HAP-1 (cell line): ENCODE measurements at regions not wholly inside any gene's neighbourhood (a gene's known extent, or its start where the extent isn't known, plus 50 kb on each side); places are given as distances from the start of the nearest gene placed in this dataset.
"Not testable (repeated sequence)": the region's sequence is repeated elsewhere in the genome, so short reads cannot be mapped to it uniquely, and the experiment has no call there.

Source experiments
- DNase-seq, 2 experiments: peaks; one replicate each; pipeline ENCODE4 v3.0.0-alpha.2; 2016 to 2020; ENCODE audit warnings: low spot score in 2 of 2
- H3K27me3 ChIP-seq: fragments of 250-450 bp; sonication (Bioruptor Pico); 2 replicates; pipeline ENCODE4 v1.5.1; 2020; ENCODE audit warnings: low read depth, mild to moderate bottlenecking, moderate library complexity
- H3K36me3 ChIP-seq: fragments of 250-450 bp; sonication (Bioruptor Pico); replicated peaks from 2 replicates; pipeline ENCODE4 v1.5.1; 2020; ENCODE audit warnings: mild to moderate bottlenecking
- H3K4me1 ChIP-seq: fragments of 250-450 bp; sonication (Bioruptor Pico); 2 replicates; pipeline ENCODE4 v1.5.1; 2020; ENCODE audit warnings: mild to moderate bottlenecking
- H3K4me3 ChIP-seq: fragments of 250-450 bp; sonication (Bioruptor Pico); 2 replicates; pipeline ENCODE4 v1.5.1; 2020; ENCODE audit warnings: mild to moderate bottlenecking, moderate library complexity
- H3K9me3 ChIP-seq: fragments of 250-450 bp; sonication (Bioruptor Pico); 2 replicates; pipeline ENCODE4 v1.5.1; 2020; ENCODE audit warnings: mild to moderate bottlenecking, moderate library complexity
- in situ Hi-C: fragments of 300-500 bp; cut with MboI; formaldehyde crosslinking; loops from 3 replicates; pipeline ENCODE4 v1.14.3; 2020; ENCODE audit warnings: low sequenced_read_pairs, inconsistent platforms, mixed read lengths

DNA sequence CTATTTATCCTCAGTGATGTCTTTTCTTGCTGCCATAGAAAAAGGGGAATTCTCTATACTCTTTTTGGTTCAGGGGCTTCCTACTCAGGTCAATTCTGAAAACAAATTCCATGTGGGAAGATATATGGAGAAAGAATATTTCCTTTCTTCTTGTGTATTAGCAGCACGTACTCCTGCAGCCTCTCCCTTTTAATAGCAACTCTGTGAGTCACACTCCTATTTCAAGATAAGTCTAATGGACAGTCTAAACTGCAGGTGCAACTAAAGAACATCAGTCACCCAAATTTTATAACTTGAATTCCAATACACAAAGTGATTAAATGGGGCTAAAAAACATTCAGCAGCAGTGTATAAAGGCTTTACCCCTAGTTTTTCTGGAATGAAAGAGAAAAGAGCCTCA, 942.2 kb downstream of the CNTNAP5 start:
- H3K4me3 ChIP-seq = no peak overlapping the region
- H3K9me3 ChIP-seq = no peaks in the 10 kb centered on the region; the same call in 1 of the 2 replicates
- H3K27me3 ChIP-seq = no peaks in the 10 kb centered on the region
- no peaks in the 10 kb centered on the region for H3K36me3 ChIP-seq
- DNase-seq = no peak
- no peaks in the 10 kb centered on the region for H3K4me1 ChIP-seq
- in situ Hi-C loops = no loop called here

DNA sequence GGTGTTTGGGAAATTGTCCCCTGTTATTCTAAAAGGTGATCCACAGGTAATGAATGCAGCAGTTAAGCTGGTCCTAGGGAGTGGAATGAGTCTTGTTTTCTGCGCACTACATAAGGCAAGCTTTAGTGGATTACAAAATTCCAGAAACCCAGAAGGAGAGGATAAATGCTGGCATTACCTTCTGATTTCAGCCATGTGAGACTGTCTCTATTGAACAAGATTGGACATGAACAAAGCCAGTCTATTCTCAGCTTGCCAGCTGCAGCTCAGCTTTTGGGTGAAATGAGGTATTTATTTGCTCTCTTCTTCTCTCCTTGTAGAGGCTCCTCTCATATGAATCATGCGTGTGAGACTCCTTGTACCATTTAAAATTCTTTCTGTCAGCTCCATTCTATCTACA, 944.9 kb downstream of the CNTNAP5 start:
- Histone ChIP-seq H3K4me1 (no peaks in the 10 kb centered on the region), H3K4me3 (no peak overlapping the region), H3K27me3 (no peaks in the 10 kb centered on the region), H3K9me3 (no peaks in the 10 kb centered on the region; the same call in 1 of the 2 replicates), H3K36me3 (no peaks in the 10 kb centered on the region)
- in situ Hi-C loops = no loop called here
- DNase-seq = no peak

DNA sequence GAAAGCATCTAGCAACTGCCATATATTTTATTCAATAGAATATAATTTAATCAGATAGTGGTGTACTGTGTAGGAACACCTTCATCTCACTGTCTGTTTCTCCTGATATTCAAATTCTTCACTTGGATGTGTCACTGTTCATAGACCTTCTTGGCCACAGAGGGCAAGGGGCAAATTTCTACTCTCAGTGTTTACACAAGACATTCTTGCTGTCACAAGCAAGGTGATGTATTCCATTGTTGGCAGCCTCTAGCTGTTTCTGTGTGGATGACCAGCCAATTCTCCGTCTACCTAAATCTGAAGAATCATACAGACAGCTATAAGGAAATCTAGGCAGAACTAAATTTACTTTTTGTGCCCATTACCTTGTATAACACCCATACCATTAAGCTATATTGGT, 948.3 kb downstream of the CNTNAP5 start:
- no peaks in the 10 kb centered on the region for H3K4me1 ChIP-seq
- in situ Hi-C loops = no loop called here
- H3K4me3 ChIP-seq = no peak overlapping the region
- H3K27me3 ChIP-seq = no peaks in the 10 kb centered on the region
- no peaks in the 10 kb centered on the region for H3K36me3 ChIP-seq
- no peaks in the 10 kb centered on the region; the same call in 1 of the 2 replicates for H3K9me3 ChIP-seq
- DNase-seq = no peak

DNA sequence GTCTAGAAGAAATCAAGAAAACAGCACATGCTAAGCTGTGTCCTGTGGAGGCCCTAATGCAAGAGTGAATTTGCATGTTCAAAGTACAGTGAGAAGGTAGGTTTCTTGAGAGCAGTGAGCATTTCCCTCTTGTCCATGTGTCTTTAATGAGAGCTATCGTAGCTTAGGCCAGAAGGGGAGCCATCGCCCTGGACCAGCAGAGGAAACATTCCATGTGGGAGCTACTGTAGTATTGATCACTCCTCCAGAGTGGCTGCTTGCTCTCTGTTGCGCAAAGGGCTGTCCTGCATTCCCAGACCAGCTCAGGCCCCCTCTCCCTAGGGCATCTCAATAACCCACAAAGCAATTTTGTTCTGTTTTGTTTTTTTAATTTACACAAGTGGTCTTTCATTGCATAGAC, 950.1 kb downstream of the CNTNAP5 start:
- H3K9me3 ChIP-seq = no peaks in the 10 kb centered on the region
- H3K27me3 ChIP-seq = no peaks in the 10 kb centered on the region
- no peak overlapping the region for H3K4me3 ChIP-seq
- H3K4me1 ChIP-seq = no peaks in the 10 kb centered on the region
- no peak for DNase-seq
- in situ Hi-C loops = no loop called here
- no peaks in the 10 kb centered on the region for H3K36me3 ChIP-seq

DNA sequence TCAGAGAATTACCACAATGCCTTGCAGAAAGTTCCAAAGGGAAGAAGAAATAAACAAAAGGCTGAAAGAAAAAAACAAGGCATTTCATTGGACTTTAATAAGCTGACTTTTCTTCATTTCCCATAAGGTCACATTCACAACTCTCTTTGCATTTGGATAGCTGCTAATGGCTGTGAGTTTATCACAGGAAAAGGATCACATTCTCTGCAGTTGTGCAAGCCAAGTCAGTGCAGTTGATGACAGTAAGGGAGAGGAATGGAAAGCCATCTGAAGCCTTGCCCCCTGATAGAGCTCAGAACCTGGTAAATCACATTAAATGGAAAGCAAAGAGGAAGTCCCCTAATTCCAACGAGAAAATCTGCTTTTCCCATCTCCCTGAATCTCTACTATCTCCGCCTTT, 950.6 kb downstream of the CNTNAP5 start:
- no peak for DNase-seq
- no peaks in the 10 kb centered on the region for H3K27me3 ChIP-seq
- no peaks in the 10 kb centered on the region for H3K9me3 ChIP-seq
- H3K4me3 ChIP-seq = no peak overlapping the region
- H3K4me1 ChIP-seq = no peaks in the 10 kb centered on the region
- H3K36me3 ChIP-seq = no peaks in the 10 kb centered on the region
- in situ Hi-C loops = no loop called here

DNA sequence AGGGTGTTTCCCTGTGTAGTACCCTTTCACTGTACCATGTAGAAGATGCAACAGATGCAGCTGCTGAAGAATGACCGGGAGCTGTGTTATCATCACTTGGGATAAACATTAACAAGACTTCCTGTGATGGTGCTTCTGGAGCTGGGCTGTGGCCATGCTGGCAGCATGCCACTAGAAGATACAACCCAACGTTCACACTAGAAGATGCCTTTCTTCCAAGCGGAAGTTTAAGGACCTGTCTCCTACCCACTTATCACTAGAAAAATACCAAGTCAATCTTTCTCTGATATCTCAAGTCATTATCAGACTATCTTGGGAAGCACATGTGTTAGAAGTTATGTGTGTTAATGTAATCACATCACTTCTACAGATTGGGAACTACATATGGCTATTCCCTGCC, 953.5 kb downstream of the CNTNAP5 start:
- H3K4me1 ChIP-seq = no peaks in the 10 kb centered on the region
- no peaks in the 10 kb centered on the region for H3K36me3 ChIP-seq
- H3K4me3 ChIP-seq = no peak overlapping the region
- H3K9me3 ChIP-seq = no peaks in the 10 kb centered on the region
- in situ Hi-C loops = no loop called here
- no peak for DNase-seq
- H3K27me3 ChIP-seq = no peaks in the 10 kb centered on the region

DNA sequence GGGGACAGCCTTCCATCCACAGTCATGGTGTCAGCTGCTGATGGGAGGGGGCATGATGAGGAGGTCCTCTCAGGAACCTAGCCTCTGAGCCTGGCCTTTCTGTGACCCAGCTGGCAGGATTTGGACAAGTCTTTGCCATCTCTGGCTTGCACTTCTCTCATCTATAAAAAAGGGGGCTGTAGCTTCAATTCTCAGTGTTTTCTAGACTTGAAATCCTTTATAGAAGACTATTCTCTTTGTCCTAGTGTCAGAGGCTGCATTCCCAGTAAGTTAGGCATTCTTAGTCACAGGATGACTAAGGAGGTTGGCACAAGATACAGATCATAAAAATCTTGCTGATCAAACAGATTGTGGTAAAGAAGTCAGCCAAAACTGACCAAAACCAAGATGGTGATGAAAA, 958.5 kb downstream of the CNTNAP5 start:
- Histone ChIP-seq H3K27me3 (no peaks in the 10 kb centered on the region), H3K36me3 (no peaks in the 10 kb centered on the region), H3K4me1 (no peaks in the 10 kb centered on the region), H3K4me3 (no peak overlapping the region), H3K9me3 (no peaks in the 10 kb centered on the region)
- no peak for DNase-seq
- in situ Hi-C loops = no loop called here

DNA sequence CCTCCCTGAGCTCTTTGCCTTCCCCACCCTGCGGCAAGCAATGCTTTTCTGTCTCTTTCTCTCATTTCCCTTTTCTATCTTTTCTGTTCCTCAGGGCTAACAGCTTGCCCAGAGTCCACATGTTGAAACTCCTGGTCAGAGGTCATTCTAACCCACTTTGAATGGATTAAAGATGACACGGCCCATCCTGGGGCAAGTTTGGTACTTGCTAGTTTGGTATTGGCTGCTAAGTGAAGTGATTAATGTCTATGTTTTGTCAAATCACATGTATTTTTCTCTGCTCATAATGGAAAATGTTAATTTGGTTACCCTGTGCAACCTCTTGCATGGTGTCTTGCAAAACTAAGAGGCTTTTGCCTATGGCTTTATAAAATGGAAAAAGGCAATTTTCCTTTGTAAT, 960.2 kb downstream of the CNTNAP5 start:
- Histone ChIP-seq H3K4me3 (no peak overlapping the region), H3K27me3 (no peaks in the 10 kb centered on the region), H3K4me1 (no peaks in the 10 kb centered on the region), H3K36me3 (no peaks in the 10 kb centered on the region), H3K9me3 (no peaks in the 10 kb centered on the region)
- in situ Hi-C loops = no loop called here
- DNase-seq = no peak

DNA sequence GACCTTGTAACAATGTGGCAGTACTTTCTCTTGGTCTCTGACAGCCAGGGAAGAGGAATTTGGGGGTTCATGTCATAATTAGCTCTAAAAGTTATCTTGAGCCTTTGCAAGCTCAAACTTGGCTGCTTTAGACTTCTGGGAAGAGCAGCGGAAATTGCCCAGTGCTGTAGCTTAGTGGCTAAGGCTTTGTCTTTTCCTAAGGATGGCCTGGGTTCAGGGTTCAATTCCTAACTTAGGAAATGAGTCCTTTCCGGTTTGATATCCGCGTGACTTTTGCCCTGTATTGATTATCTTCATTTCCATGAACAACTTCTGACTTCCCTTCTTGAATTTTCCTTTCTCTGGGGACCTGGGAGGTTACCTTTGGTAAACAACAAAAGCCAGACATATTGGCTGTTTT, 961.0 kb downstream of the CNTNAP5 start:
- H3K4me1 ChIP-seq = no peaks in the 10 kb centered on the region
- no peak for DNase-seq
- no peaks in the 10 kb centered on the region for H3K9me3 ChIP-seq
- no peaks in the 10 kb centered on the region for H3K36me3 ChIP-seq
- H3K4me3 ChIP-seq = no peak overlapping the region
- in situ Hi-C loops = no loop called here
- no peaks in the 10 kb centered on the region for H3K27me3 ChIP-seq

DNA sequence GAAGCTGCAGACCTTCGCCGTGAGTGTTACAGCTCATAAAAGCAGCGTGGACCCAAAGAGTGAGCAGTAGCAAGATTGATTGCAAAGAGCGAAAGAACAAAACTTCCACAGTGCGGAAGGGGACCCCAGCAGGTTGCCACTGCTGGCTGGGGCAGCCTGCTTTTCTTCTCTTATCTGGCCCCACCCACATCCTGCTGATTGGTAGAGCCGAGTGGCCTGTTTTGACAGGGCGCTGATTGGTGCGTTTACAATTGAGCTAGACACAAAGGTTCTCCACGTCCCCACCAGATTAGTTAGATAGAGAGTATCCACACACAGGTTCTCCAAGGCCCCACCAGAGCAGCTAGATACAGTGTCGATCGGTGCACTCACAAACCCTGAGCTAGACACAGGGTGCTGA, 961.8 kb downstream of the CNTNAP5 start:
- in situ Hi-C loops = not testable (repeated sequence)

DNA sequence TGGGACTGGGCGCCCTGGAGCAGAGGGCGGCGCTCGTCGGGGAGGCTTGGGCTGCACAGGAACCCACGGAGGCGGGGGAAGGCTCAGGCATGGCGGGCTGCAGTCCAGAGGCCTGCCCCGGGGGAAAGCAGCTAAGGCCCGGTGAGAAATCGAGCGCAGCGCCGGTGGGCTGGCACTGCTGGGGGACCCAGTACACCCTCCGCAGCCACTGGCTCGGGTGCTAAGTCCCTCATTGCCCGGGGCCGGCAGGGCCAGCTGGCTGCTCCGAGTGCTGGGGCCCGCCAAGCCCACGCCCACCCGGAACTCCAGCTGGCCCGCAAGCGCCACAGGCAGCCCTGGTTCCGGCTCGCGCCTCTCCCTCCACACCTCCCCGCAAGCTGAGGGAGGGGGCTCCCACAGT, 962.3 kb downstream of the CNTNAP5 start:
- in situ Hi-C loops, H3K4me1 ChIP-seq, H3K9me3 ChIP-seq, H3K4me3 ChIP-seq, H3K36me3 ChIP-seq, DNase-seq, H3K27me3 ChIP-seq: not testable (repeated sequence)

More for the DNA sequence above, 961.8 kb downstream of the CNTNAP5 start:
- H3K36me3 ChIP-seq, H3K27me3 ChIP-seq, H3K9me3 ChIP-seq, DNase-seq, H3K4me3 ChIP-seq, H3K4me1 ChIP-seq: not testable (repeated sequence)

DNA sequence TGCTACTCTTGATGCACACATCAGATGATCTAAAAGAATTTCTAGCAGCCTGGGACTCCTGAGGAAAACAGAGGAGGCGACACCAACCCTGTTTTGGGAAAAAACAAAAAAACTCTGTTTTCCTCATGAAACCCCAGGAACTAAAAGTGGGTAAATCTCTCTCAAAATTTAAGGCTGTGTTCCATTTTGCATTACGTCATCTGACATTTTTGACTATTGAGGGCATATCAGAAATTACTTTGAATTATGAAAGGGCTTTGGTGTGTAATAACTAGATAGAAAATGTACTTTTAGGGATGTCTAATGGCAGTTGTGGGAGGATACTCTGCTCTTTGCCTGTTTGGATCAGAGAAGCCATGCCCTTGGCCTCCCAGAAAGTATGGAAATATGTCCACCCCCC, 963.0 kb downstream of the CNTNAP5 start:
- H3K4me1 ChIP-seq = no peaks in the 10 kb centered on the region
- in situ Hi-C loops = no loop called here
- no peak for DNase-seq

DNA sequence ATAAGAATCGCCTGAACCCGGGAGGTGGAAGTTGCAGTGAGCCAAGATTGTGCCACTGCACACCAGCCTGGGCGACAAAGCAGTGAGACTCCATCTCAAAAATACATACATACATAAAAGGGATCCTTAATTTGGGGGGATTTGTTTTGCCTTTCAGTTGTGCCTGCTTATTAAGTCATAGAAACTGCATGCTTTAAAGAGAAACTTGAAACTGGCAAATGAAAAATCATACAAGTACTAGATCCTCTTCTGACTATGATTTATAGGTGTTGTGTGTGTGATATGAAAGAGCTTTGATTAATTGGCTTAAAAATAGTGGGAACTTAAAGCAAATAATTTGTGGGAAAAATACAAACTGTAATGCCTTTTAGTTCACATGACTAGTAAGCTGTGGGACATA, 963.7 kb downstream of the CNTNAP5 start:
- H3K4me1 ChIP-seq = no peaks in the 10 kb centered on the region
- no peaks in the 10 kb centered on the region for H3K27me3 ChIP-seq
- no peak overlapping the region for H3K4me3 ChIP-seq
- DNase-seq = no peak
- H3K9me3 ChIP-seq = no peaks in the 10 kb centered on the region
- no peaks in the 10 kb centered on the region for H3K36me3 ChIP-seq
- in situ Hi-C loops = no loop called here

More for the DNA sequence above, 963.0 kb downstream of the CNTNAP5 start:
- Histone ChIP-seq H3K36me3 (no peaks in the 10 kb centered on the region), H3K27me3 (no peaks in the 10 kb centered on the region), H3K4me3 (no peak overlapping the region), H3K9me3 (no peaks in the 10 kb centered on the region)

DNA sequence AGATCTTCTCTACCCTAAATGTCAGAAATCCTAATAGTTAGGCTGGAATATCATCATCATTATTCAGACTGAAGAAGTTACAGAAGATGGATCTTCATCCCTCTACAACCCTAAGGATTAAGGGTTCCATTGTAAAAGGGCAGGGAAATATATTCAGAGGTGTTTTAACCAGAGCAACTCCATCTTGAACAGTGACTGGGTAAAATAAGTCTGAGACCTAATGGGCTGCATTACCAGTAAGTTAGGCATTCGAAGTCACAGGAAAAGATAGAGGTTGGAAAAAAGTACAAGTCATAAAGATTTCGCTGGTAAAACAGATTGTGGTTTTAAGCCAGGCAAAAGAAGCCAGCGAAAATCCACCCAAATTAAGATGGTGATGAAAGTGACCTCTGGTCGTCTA, 968.7 kb downstream of the CNTNAP5 start:
- in situ Hi-C loops = no loop called here

DNA sequence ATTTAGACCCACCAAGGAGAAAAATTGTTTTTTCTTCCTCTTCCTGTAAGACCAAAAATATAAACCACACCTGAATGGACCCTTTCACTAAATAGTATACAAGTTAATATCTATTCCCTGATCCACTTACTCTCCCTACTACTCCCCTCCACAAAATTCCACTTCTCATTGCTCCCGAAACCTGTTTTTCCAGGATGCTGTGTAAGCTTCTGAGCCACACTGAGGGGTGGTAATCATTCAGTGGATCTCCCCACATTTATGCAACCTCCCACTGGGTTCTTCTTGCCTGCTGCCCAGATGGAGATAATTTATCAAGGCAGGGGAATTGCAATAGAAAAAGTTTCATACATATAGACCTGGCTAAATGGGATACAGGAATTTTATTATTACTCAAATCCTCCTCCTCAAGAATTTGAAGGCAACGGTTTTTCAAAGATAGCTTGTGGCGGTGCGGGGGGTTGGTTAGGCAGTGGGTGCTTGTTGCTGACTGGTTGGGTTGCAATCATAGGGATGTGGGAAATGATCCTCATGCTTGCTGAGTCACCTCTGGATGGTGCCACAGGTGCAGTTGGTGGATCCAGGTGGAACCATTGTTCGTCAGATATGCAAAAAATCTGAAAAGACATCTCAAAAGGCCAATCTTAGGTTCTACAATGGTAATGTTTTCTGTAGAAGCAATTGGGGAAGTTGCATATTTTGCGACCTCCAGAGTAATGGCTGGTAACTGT, 970.3 kb downstream of the CNTNAP5 start:
- Histone ChIP-seq H3K4me3 (no peak overlapping the region), H3K36me3 (no peaks in the 10 kb centered on the region), H3K9me3 (no peaks in the 10 kb centered on the region), H3K27me3 (no peaks in the 10 kb centered on the region), H3K4me1 (no peaks in the 10 kb centered on the region)
- in situ Hi-C loops = no loop called here
- no peak for DNase-seq

More for the DNA sequence above, 968.7 kb downstream of the CNTNAP5 start:
- Histone ChIP-seq H3K9me3 (no peaks in the 10 kb centered on the region), H3K4me1 (no peaks in the 10 kb centered on the region), H3K4me3 (no peak overlapping the region), H3K27me3 (no peaks in the 10 kb centered on the region), H3K36me3 (no peaks in the 10 kb centered on the region)
- DNase-seq = no peak
